Peyer's patch (tissue), 4 donors: ENCODE measurements at regions not wholly inside any gene's neighbourhood (a gene's known extent, or its start where the extent isn't known, plus 50 kb on each side); places are given as distances from the start of the nearest gene placed in this dataset.

ENCODE experiments used
- POLR2A ChIP-seq, 2 donors: fragments of 450-650 bp; IDR thresholded peaks; one replicate each; pipeline ENCODE4 v1.5.1; 2017; ENCODE audit warnings: antibody characterized with exemption in 2 of 2, mild to moderate bottlenecking in 2 of 2, moderate library complexity in 2 of 2
- TF ChIP-seq, protein P1 (sequence below), 6 experiments: fragments of 450-650 bp in 4 of 6; fragments of 200-600 bp in 2 of 6; sonication (generic) in 1 of 6; IDR thresholded peaks; one replicate each; pipeline ENCODE4 v1.5.1; 2017 to 2019; ENCODE audit warnings: antibody characterized with exemption in 6 of 6, mild to moderate bottlenecking in 3 of 6, moderate library complexity in 1 of 6

DNA sequence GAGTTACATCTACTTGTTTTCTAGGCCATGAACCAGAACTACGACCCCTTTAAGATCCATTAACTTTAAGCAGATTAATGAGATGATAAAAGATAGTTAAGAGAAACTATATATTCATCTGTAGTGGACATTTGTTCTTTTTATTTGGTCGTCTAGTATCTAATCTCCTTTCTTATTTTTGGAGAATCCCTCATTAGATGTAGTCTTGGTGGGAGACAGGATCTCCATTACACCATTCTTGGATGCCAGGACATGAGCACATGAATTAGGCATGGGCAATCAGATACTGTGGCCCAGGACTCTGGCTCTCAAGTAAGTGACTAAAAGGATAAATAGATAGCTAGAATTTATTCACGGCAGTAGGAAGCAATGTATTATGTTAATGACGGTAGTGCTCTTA is 245.0 kb downstream of the ATP23 start:
- TF ChIP-seq, protein P1, sequence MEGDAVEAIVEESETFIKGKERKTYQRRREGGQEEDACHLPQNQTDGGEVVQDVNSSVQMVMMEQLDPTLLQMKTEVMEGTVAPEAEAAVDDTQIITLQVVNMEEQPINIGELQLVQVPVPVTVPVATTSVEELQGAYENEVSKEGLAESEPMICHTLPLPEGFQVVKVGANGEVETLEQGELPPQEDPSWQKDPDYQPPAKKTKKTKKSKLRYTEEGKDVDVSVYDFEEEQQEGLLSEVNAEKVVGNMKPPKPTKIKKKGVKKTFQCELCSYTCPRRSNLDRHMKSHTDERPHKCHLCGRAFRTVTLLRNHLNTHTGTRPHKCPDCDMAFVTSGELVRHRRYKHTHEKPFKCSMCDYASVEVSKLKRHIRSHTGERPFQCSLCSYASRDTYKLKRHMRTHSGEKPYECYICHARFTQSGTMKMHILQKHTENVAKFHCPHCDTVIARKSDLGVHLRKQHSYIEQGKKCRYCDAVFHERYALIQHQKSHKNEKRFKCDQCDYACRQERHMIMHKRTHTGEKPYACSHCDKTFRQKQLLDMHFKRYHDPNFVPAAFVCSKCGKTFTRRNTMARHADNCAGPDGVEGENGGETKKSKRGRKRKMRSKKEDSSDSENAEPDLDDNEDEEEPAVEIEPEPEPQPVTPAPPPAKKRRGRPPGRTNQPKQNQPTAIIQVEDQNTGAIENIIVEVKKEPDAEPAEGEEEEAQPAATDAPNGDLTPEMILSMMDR (IDR thresholded peaks at IDR 0.05), result no peak
- TF ChIP-seq POLR2A (IDR thresholded peaks at IDR 0.05), result no peak
